ENCODE measurements at regions not wholly inside any gene's neighbourhood (a gene's known extent, or its start where the extent isn't known, plus 50 kb on each side); places are given as distances from the start of the nearest gene placed in this dataset.

DNA sequence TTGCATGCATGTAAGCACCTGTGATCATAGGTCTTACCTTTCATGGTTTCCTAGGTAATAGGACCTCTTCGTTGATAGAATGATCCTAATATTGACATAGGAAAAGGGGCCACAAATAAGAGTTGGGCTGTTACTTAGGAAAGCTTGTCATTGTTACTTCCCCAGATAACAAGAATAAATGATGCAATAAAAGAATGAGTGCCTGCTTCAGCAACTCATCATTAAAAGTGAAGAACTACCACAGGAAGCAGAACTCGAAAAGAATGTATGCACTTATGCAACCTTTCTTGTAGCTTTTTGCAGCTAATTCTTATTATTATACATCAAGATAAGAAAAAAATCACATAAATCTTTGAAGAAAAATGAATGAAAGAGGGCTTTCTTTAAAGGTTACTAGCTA is 548.6 kb downstream of the LTN1 start:
- DNase-seq: no peak

DNA sequence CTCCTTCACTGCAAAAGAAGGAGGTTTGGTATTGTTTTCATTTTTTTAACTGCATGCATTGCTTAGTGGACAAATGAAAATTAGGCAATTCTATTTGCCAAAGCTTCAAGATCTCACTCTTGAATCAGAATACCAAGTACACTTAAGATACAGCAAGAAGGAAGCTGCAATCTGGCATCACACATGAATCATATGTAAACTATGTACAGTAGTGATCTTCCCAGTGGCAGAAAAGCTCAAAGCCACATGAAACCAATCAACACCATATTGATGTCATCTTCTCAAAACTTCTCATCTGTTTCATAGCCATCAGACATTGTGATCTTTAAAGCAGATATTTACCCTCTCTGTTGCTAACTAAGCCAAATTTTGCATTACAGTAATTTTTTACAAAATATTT is 550.1 kb downstream of the LTN1 start:
- no peak for DNase-seq

DNA sequence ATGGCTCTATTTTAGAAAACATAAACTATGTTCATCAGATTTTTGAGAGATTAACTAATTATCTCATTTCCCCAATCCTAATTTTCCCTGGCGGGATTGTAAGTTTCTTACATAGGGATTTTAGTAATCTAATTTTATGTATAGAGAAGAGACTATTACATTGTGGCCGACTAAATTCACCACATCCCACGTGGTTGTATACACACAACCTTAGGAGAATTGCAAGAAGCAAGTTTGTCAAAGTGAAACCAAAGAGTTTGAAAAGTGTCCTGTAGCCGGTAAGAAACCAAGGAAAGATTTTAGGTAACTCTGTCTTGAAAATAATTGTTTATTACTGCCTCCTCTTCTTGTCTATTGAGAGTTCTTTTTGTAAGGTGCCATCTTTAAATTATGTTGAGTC is 550.6 kb downstream of the LTN1 start:
- DNase-seq: no peak

DNA sequence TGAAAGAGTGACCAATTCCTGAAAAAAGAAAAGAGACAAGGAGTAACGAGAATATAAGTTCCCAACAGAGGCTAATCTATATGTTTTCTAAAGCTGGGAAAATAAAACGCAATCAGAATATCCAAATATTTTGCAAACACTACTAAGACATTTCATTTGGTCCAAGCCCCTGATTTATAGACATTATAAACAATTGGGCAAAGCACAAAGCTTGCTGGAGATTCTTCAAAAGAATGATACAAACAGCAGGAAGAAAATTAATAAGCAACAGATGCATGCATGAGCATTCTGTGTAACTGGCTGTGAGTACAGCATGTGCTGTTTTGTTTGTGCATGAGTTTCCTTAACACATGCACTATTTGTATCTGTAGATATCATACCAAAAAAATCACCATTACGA is 552.9 kb downstream of the LTN1 start:
- DNase-seq: no peak

DNA sequence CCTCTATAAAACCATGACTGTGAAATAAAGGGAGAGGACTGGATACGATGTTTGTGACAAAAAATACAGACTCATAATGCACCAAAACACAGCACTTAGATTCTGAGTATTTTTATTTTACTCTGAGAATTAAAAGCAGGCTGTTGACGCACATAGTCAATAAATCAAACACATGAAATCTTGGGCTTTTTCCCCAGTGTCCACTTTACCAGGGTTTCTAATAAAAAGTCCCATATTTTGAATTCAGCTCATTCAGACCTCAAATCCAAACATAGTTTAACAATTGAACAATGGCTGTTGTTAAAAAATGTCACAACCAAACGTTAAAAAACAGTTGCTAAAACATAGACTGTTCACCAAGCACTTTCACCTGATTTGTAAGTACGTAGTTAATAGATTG is 553.4 kb downstream of the LTN1 start:
- no peak for DNase-seq

DNA sequence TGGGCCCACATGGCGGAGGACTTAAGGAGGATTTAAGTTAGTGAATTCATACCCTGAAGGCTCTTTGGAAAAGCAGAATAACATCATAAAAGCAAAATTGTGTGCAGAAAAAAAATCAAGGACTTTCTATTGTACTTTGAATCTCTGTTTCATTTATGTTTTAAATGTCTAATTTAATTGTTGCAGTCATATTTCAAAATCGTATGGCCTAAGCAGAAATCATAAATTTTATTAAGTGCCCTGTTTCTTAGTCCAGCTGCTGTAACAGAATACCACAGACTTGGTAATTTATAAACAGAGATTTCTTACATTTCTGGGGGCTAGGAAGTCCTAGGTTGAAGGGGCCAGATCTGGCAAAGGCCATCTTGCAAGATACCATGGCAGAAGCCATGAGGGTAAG is 555.6 kb downstream of the LTN1 start:
- DNase-seq: no peak

DNA sequence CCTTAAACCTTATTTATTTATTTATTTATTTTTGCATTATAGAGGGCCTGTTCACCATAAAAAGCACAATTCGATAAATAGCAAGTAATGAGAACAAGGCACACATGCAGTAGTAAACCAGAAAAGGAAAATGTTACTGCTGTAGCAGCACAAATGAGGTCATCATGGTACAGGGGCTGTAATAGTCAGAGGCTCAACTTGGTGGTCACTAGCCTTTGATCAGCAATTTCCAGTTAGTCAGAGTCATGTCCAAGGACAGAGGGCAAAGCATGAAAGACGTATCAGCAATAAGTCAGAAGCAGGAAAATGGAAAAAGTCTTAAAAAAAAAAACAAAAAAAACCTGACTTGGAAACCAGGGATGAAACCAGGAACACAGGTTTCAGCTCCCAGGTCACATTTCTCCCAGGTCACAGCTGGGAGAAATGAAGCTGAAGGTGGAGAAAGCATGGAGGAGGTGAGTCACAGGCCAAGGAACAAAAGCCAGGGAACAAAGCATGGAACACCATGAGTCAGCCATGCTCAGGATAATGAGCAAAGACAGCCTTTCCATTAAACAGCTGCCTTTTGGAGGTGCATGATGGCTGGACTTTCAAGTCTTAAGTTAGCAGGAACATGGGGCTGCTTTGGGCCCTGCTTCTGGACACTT is 556.3 kb downstream of the LTN1 start:
- DNase-seq: no peak

DNA sequence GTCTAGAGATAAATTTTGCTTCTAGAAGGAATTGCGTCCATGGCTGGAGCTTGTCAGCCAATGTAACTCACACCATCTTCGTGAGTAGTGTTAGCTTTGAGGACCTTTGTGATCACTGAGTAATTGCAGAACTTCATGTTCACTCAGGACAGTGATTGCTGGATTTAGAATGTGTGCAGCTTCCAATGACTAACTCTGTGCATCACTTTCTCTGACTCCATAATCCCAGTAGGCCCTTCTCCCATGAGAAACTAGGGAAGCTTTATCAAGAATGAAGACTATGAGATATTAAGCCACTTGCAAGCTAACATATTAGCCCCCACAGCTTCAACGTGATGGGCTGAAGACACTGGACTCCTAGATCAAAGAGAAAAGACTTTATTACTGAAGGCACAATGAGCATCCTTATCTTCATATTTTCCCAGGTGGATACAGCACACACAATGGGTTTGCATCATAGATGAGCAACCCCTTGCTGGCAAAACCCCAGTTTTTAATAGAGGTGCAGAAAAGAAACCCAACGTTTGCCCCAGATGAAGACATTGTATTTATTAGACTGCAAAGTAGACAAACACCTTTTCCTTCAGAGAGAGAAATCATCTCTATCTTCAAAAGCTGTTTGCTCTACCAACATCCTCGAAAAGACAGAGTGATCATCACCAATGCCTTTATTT is 561.0 kb downstream of the LTN1 start:
- DNase-seq: no peak

DNA sequence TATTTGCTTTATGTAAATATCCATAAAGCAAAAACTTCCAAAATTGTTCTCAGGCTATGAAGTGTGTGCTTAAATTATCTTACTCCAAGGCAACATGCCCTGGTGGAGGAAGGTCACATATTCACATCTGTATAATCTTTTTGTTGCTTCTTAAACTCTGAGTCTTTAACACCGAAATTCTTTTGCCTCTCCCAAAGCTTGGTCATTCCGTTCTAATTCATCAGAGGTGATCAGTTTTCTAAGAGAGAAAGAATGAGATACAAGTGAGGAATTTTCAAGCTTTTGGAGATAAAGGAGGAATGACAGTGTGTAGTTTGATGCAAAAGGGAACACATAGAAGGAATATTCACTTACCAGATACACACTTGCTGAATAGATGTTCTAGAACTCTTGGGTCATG is 561.7 kb downstream of the LTN1 start:
- no peak for DNase-seq

DNA sequence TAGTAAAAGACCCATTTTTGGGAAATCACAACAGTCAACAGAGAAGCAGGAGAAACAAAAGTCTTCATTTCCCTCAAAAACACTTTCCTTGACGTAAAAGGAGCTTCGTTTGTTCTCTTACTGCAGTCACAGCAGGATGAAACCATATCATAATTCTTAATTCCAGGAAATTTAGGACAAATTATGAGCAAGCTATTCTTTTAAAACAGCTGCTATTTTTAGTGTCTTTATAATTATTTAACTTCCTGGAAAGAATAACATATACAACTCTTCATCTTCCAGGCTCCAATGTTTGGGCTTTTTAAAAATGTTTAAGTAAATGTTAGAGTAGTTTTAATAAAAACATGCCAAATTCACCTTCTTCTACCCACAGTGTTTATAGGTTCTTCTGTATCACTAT is 563.5 kb downstream of the LTN1 start:
- no peak for DNase-seq

DNA sequence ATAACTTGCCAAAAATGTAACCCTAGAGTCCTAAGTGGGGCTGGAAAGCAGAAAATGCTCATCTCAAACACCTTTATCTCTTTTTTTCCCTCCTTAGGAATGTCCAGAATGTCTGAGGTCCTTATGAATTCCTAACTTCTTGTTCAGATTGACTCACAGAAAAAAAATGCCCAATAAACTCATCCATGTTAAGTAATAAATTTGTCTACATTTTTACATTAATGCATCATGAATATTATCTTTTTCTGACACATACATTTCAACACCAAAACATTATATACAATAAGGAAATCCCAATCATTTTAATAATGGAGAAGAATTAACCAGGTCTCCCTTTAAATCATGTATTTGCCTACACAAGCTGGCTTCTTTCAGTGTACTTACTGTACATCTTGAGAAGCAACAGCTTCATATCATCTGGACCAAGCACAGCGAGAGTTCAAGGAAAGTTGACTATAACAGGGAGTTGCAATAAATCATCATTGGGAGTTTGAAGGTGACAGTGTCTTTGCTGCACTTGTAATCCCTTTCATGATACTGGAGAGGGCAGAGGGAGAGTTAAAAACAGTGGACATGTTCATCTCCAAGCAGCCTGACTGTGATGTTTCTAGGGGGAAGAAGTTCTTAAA is 565.2 kb downstream of the LTN1 start:
- DNase-seq: no peak

DNA sequence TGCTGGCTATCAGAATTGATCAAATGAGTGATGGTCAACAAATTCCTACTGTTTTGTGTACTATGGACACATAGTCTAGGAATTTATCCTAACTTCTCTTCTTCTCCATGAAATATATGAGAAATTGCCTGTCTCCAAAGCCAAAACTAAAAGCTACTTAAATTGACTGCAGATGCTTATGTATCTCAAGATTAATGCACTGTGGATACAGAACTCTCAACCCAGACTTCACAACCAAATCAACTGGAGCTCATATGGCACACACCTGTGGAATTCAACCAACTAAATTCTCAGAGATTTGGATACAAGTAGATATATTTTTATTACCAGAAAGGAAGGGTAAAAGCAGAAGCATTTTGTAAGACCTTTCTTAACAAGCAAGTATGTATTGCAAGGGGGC is 566.1 kb downstream of the LTN1 start:
- DNase-seq: no peak

DNA sequence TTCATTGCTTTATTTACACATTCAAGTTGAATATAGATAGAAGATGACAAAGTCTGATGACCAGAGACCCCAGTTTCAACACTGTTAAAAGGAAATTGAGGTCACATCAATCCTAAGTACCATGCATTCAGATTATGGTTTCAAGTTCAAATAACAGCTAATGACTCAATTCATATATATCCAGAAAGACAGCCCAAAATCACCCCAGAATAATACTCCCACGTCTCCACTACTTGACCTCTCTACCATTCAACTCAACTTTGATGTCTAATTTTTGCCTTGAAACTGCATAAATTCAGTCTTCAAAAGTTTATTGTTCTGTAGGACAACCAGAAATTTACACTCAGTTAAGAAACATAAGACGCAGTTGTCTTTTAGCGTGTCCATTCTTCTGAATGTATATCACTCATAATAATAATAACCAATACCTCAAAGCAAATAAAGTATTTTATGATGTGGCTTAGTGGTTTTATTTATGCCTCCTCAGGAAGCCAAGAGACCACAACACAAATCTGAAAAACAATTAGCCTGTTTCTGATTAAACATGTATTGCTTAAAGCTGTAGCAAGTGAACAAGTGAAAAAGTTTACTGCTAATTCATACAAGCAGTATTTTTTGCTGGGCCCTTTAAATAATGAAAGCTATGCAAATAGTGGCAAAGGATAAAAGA is 569.0 kb downstream of the LTN1 start:
- DNase-seq: no peak

DNA sequence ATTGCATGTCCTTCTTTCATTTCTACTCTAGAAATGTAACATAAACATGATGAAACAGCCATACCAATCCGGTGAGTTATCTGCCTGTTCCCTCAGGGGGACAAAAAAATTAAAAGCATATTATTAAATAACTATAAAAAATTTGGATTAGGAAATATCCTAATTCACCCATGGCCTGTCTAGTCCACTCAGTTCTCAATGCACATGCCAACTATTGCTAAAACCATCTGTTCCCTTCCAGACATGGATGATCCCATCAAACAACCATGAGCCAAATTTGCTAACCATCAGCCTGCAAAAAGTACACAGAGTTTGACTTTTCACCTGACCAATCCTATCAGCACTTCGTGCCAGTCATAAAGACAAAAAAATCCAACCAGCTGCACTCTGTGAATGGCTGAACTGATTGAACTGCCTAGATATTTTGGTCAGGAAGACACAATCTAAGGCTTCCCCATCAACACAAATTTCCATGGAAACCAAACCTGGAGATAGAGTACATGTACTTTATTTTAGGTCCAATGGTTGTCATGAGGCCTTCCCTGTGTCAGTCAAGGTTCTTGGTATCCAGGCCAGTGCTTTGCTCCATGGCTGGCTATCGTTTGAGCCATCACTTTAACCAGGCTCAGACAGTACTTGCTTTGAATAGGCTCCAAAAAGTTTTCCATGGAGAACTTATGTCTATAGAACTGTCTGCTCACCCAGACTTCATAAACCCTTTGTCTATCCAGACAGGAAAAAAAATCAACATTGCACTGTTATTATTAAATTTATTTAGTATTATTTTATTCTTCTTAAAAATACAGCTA is 570.8 kb downstream of the LTN1 start:
- DNase-seq: no peak

DNA sequence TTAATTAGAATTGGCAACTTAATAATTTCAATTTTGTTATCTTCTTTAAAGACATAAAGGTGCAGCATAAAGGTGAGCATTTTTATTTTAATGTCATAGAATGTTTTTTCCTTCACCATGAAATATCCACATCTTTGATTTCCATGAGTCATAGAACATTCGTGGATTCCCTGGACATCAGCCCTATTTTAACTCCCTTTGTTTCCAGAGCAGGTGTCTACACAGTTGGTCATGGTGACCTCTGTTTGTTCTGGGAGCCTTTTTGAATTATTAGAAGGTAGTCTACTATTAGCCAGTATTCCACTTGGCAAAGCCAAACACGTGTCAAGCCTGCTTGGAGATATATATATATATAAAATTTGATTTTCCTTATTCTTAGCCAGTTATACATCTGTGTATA is 572.9 kb downstream of the LTN1 start:
- no peak for DNase-seq

DNA sequence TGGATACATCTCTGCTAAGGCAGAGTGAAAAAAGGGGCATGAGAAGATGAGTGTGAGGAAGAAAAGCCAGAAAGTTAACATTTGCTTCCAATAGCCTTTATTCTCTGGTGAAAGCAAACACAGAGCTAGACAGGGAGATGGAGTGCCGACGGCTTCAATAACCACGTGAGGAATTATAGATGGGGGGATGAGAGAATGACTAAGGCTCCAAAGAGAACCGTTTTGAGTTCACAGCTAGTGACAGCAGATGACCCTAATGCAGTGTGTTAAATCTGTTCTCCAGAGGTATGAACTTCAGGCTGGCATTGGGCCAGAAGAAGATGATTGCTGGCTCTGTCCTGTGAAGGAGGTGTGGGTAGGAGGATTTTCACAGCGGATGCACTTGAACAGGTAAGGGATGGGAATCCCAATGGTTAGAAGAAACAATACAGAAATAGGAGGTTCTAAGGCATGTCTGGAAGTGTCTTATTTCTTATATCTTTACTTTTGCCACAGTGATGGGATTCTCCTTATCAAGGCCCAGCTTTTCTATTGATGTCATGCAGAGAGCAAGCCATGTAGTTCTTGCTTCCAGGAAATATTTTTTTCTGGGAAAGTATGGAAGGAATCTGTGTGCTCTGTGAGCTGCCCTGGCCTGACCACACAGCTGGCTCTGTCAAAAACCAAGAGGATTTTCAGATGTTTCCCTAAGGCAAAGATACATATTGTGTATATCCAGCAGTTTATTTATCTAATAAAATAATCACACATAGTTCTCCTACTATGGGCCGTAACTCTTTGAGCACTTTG is 573.8 kb downstream of the LTN1 start:
- no peak for DNase-seq

DNA sequence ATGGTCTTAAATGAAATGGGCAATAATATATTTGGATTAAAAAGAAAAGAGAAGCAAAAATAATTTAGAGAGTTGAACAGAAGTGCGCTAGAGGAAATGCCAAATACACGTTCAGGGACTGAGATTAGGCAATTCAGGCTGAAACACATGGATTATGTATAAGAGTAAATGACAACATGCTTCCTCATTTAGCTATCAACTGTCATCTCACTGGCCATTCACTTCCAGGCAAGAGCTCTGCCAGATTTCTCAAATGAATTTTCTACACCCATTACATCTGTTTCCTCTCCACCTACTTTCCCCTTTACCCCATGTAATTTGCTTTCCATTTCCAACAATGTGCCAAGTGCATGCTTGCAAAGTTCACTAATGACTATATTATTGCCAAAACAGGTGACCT is 582.4 kb downstream of the LTN1 start:
- no peak for DNase-seq

DNA sequence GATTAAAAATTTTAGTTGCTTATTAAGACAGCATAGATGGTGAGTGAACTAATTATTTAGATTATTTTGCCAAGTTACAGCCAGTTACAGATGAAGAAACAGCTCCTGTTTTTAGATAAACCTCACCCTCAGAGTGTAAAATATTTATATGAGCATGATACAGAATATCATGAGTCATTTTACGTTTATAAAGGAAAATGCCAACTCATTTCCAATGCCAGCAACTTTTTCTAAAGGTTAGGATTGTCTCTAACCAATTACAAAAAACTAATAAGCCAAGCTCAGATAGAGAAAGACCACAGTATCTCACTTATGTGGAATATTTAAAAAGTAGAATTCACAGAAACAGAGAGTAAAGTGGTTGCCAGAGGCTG is 590.1 kb downstream of the LTN1 start:
- DNase-seq: no peak

DNA sequence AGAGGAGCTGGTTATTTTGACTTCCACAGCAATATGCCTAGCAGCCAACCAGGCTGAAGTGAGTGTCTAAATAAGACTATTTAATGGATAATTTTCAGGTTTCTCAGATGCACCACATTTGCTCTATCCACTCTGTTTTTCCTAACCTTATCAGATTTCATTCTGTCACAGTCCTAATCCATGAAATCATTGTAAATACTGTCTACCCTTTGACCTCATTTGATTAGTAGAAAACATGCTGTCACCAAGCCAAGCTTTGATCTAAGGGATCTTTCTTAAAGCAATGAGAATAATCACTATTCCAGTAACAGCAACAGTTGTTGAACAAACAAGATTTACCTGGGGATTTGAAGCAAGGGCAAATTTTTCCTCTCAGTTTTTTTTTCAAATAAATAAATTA is 595.6 kb downstream of the LTN1 start:
- no peak for DNase-seq

DNA sequence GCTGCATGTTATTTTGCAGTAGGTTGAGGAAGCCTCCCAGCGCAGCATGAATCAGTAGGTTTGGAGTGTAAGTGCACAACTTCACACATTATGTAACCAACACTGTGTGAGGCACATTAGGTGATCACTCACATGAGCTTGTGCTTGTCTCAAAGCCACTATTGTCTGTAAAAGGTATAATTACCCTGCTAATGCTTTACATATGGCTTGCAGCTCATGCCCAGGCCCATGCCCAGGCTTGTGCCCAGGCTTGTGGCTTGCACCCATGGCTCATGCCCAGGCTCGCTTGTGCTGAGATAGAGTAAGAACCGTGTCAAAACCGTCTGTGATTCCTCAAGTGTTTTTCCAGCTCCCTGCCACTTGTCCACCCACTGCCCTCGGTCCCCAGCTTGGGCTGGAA is 596.3 kb downstream of the LTN1 start:
- no peak for DNase-seq

DNA sequence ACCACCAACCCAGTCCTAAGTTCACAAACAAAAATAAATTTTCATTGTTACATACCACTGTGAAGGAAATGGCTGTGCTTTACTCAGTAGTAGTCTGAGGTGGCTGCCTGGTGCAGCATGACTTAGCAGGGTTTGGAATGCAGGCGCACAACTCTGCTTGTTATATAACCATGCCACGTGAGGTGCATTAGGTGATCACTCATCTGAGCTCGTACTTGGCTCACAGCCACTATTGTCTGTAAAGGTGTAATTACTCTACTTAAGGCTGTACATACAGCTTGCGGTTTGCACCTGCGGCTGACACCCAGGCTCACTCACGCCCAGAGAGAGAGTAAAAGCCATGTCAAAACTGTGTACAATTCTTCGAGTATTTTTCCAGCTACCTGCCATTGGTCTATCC is 599.4 kb downstream of the LTN1 start:
- DNase-seq: no peak
